ENCODE measurements at regions not wholly inside any gene's neighbourhood (a gene's known extent, or its start where the extent isn't known, plus 50 kb on each side); places are given as distances from the start of the nearest gene placed in this dataset.
"Not testable (repeated sequence)": the region's sequence is repeated elsewhere in the genome, so short reads cannot be mapped to it uniquely, and the experiment has no call there.

DNA sequence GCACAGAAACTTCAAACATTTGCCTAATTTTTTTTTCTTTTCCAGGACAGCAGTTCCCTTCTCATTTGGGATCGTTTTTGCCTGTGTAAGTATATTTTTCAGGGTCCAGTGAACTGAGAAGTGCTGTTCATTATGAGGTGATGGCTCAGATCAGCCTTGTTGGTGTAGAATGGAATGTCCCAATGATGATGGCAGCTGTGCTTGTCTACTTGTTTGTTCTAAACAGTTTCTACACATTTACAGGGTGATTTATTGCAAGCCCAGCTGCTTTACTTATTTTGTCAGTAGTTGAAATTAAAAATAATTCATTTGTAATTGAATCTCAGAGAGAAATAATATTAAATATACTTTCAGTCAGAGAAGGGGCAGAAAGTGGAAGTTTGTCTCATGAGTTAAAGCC lies 337.6 kb upstream of the SEMA6A start:
- DNase-seq, result no peak

DNA sequence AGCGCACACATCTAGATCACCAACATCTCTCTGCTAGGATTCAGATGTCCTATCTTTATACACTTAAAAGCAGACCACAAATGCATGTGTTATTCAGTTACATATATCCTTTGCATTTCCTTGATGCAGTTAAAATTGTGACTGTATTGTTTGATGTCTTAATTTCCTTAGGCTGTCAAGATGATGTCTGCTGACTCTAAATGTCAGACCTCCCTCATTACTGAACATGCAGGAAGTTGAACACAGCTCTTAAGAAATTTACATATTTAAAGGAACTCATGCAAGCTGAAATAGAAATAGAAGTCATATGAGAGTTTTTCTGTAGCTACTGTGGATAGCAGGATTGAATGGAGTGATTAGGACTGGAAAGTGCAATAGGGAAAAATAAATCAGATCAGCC lies 336.5 kb upstream of the SEMA6A start:
- DNase-seq, result no peak

DNA sequence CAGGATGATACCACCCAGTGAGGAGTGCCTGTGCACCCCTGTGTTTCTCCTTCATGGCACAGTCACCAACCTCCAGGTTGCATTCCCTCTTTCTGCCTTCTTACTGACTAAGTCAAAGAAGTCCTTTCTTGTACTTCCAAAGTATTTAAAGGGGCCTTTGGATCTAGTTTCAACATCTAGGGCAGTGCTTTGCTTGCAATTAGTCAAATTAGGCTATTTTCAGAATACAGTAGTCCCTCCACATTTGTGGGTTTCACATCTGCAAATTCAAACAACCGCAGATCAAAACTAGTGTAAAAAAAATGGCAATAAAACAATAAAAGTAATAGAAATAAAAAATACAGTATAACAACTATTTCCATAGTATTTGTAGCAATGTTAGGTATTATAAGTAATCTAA lies 333.9 kb upstream of the SEMA6A start:
- no peak for DNase-seq

DNA sequence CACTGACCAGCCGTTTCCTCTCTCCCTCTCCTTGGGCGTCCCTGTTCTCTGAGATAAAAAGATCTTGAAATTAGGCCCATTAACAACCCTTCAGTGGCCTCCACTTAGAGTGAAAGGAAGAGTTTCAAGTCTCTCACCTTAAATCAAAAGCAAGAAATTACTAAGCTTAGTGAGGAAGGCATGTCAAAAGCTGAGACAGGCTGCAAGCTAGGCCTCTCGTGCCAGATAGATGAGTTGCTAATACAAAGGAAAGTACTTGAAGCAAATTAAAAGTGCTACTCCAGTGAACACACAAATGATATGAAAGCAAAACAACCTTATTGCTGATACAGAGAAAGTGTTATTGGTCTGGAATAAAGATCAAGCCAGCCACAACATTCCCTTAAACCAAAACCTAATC lies 331.3 kb upstream of the SEMA6A start:
- DNase-seq, result no peak

DNA sequence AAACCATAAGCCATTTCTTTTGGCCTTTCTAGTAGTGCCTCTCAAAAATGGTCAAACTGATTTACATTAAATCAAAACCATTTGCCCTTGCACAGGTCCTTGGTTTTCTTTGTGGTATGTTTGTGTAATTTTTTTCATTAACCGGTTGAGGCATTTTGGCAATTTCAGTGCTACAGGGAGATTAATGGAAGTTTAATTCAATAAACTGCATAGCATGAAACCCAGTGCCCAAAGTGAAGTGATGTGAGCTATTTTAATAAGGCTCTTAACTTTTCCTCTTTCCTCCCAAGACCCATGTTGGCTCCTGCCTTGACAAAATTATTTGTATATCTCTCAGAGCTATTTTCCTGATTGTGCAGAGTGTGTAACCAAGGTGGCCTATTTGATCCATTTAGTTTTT lies 326.2 kb upstream of the SEMA6A start:
- DNase-seq, result no peak

DNA sequence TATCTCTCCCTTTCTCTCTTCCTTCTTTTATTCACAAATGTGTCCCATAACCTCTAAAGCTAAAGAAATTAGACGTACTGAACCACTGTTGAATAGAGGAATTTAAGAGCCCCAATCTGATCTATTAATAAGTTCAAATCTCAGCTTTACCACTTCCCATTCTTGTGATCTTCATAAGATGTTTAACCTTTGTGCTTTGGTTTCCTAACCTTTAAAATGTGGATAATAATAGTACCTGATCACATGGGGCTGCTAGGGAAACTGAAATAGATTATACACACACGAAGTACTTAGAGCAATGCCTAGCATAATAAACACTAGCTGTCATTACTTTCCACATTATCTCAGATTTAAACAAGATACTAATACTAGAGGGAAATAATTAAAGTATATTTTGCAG lies 324.3 kb upstream of the SEMA6A start:
- DNase-seq, result no peak

DNA sequence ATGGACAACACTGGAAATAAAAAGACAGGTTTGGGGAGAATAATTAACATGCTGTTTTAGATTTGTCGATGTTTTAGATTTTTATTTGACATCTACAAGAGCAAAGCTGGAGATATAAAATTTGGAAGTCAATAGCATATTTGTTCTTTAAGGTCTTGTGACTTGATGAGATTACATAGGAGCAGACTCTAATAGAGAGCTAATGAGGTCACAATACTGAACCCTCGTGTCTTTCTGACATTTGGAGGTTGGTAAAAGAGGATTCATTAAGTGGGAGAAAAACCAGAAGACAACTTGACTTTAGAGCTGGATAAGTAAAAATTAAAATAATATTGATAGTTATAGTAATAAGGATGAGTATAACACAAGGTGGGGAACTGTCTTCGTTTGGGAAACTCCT lies 322.7 kb upstream of the SEMA6A start:
- DNase-seq, result no peak

DNA sequence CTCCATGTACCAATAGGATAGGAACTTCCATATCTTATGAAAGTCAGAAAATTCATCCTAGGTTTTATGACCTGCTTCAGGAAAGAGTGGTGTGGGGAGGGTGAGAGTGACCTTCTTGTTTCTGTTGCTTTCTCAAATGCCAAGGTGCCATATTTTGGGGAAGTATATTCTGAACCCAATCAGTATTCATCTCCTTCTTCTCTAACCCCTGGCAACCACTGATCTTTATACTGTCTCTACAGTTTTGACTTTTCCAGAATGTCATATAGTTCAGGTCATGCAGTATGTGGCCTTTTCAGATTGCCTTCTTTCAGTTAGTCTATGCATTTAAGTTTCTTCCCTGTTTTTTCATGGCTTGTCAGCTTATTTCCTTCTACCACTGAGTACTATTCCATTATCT lies 321.4 kb upstream of the SEMA6A start:
- no peak for DNase-seq

DNA sequence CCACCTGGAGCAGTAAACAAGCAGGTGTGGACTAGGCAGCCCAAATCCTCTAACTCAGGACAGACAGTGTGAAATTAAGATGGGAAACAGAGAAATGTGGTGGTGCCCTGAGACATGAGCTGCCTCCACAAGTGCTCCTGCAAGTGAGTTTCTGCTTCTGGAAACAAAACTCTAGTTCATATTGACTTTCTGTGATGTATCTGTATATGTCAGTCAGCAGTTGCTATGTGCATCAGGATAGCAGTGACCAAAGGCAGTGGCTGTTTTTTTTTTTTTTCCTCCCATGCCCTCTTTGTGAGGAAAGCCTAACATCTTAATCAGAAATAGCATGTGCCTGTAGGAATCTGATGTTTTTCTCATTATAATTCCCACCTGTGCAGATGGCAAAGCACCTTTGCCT lies 318.4 kb upstream of the SEMA6A start:
- no peak for DNase-seq

DNA sequence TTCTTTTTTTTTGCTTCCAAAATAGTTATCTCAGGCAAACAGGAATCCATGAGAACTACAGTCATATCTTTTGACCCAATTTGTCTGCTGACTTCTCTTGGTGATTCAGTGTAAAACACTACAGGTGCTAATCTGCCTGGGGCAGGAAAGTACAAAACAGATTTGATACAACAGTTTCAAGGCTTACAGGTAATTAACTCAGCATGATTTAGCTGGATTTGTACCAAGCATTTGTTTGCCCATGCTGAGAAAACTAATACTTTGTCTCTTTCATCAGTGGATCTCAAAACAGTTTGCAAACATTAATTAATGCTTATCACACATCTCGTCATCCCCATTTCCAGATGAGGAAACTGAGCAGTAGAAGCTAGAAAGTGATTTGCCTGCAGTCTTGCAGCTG lies 312.5 kb upstream of the SEMA6A start:
- no peak for DNase-seq

DNA sequence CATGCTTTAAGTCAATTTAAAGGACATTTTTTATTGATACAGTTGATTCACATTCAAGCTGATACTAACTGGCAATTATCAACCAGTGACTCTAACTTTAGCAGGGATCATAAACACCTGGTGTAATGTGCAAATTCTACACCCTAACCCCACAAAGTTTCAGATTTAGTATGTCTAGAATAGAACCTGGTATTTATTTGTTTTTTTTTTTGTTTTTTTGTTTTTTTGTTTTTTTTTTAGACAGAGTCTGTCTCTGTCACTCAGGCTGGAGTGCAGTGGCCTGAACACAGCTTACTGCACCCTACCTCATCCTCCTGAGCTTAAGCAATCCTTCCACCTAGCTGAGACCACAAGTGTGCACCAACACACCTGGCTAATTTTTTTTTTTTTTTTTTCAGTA lies 311.2 kb upstream of the SEMA6A start:
- DNase-seq, result no peak

DNA sequence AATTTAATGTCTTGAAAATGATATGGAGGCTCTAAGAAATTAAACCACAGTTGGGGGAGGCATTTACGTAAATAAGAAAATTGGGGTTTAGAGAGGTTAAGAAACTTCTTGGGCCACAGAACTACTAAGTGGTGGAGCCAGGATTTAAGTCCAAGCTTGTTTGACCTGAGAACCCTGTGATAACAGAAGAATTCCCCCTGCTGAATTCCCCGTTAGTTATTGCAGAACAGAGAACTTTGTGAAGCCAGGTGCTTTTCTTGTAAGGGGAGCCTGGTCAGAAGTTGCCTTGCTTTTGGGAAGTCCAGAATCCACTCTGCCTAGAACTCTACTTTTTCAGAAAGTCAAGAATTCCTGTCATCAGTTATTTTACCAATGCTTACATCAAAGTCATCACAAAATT lies 309.3 kb upstream of the SEMA6A start:
- no peak for DNase-seq

DNA sequence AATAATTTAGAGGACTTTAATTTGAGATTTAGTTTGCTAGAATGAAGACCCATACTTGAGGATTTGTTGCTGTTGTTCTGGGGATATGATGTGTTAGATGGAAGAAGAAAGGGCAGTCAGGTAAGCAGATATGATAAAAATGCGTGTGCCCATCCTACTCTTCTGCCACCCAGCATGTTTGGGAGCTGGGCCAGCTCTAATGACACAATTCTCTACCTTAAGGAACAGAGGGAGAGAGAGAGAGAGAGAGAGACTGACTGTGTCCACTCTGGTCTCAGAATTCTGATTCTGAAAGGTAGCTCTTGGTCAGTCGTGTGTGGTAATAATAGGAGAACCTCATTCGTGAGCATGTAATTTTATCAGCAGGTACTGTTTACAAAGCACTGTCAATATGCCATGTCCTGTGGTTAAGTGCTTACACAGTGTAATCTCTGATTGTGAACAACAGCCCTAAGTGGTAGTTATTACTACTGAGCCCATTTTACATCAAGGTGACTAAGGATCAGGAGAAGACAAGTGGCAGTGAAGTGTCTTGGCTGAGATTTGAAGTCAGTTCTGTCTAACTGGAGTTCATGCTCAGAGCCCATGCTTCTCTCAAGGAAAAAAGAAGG lies 307.4 kb upstream of the SEMA6A start:
- DNase-seq, result no peak

DNA sequence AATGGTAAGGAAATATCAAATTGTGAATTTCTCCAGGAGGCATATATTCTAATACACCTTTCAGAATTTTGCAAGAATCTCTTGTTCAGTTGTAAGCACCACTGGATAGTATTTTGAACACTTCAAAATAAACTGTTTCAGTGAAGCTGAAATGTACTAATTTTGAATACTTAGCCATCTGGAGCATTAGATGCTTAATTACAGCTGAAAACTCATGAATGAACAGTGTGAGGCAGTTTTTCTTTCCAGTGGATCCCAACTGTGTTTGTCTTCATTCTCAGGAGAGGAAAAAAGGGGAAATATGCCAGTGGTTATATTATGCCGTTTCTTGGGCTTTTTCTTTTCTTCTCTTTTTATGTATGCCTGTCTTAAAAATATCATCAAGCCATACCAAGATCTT lies 306.0 kb upstream of the SEMA6A start:
- no peak for DNase-seq

DNA sequence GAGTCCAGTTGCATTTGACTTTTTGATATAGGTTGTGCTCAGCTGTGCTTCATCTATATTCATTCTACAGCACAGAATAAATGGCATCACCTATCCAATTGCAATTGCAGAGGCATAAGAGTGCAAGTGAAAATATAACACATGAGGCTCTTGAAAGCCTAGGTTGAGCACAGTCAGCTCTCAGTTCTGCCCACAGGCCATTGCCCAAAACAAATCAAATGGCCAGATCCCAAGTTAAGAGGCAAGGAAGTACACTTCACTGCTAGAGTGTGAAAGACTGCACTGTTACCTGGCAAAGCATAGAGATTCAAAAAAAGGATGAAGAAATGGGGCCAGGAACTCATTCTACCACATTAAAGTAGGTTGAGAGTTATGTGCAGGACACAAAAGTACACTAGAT lies 305.5 kb upstream of the SEMA6A start:
- DNase-seq, result no peak

DNA sequence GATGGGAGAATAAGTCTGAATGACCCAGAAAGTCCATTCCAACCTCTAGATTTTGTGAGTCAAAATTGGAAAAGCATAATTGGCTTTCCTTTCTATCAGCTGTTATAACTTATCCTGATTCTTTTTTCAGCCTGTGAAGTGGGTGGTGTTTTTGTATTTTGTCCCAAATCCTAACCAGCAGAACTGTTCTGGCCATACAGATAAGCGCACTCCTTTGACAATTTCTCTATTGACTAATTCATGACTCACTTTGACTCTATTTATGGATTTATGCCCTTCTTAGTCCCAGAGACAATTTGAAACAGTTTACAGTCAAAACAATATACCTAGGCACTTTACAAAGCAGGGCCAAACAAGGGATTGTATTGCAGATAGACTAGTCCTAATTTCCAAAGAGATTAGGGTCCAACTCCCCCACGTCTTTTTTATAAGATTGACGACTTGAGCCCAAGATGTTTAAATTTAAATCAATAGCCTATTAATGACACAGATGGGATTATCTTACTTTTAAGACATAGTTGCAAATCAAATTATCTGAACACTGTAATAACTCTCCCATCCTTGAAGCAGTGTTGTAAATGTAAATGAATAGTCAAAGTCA lies 301.7 kb upstream of the SEMA6A start:
- no peak for DNase-seq

DNA sequence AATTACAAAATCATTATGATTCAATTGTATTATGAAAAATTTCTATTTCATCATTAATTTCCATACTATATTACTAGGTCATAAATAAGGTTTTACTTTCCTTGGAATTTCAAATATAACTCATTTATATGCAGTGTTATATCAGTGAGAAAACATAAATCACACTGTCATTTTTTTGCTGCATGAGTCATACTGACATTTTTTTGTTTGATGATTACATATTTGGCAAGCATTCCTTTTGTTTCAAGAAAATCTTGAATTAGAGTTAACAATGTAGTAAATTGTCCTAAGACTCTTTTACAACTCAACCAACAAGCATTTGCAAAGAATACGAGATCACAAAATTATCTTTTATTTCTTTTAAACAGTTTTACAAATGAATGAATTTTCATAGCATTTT lies 298.4 kb upstream of the SEMA6A start:
- DNase-seq, result no peak

DNA sequence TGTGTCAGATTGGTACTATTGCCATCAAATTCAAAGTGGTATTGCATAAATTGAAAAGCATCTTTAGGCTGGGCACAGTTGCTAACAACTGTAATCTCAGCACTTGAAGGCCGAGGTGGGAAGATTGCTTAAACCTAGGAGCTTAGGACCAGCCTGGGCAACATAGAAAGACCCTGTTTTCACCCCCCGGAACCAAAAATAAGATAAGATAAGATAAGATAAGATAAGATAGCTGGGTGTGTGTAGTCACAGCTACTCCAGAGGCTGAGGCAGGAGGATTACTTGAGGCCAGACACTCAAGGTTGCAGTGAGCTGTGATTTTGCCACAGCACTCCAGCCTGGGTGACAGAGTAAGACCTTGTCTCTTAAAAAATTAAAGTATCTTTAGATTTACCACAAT lies 297.9 kb upstream of the SEMA6A start:
- DNase-seq, result no peak

DNA sequence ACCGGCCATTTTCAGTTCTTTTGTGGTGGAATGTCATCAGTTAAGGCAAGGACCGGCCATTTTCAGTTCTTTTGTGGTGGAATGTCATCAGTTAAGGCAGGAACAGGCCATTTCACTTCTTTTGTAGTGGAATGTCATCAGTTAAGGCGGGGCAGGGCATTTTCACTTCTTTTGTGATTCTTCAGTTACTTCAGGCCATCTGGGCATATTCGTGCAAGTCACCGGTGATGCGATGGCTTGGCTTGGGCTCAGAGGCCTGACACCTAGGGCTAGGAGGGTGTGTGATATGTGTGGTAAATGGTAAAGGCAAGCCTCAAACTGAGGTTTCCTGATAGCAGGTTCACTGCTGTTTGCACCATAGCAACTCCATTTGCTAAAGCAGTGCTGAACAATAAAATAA lies 293.2 kb upstream of the SEMA6A start:
- not testable (repeated sequence) for DNase-seq

DNA sequence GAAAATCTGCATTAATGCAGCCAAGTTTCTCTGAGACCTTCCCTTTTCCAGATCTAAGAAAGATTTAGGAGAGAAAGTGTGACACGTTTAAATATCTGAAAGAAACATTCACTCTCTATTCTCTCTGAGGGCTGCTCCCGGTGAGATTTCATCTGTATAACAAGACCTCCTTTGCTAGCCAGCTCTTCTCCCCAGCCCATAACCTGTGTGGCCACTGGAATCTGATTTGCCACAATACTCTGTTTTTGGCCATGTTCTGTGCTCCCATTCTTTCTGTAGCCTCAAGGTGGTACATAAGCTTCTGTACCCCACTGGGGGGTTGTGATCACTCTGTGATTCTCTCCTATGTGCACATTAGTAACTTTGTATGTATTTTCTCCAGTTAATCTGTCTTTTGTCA lies 291.0 kb upstream of the SEMA6A start:
- DNase-seq, result no peak

DNA sequence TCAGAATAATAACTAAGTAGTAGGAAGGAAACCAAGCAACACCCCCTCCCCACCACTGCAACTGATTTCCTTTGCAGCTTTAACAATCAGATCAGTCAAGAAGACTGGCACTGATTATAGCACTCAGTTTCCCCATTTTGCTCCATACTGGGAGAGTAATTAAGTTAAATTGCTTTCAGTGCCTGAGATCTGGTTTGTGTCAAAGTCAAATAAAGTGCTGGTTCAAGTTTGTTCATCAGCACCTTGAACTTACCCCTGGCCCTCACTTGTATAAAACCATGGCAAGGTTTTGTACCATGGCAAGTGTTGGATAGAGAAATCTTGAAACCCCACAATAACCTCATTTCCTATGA lies 290.2 kb upstream of the SEMA6A start:
- DNase-seq, result no peak

DNA sequence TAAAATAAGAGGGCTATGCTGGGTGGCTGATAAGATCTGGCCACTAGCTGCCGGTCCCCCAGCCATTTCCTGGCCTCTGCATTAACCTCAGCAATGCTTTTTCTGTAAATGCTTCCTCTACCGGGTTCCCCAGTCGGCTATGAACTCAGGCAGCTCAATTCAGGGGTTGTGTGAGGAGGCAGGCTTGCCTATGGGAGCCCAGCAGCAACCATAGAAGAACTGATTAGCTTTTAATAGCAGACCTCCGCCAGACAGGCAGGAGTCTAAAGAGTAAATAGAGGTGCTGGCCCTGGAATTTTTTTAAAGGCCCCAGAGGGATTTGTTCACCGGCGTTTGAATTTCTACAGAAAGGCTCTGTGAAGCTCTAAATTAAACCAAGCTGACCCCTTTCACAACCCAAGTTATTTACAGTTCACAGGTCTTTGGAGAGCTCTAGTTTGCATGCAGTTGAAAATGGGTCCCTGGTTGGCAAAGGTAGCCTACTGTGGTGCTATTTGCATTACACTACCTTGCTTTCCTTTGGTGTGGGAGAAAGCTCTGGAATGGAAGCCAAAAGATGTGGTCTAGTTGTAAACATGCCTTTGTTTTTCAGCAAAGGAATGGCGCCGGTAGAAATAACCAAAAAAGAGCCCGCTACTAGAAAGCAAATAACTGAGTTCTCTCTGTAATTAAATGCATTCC lies 289.7 kb upstream of the SEMA6A start:
- DNase-seq, result no peak

DNA sequence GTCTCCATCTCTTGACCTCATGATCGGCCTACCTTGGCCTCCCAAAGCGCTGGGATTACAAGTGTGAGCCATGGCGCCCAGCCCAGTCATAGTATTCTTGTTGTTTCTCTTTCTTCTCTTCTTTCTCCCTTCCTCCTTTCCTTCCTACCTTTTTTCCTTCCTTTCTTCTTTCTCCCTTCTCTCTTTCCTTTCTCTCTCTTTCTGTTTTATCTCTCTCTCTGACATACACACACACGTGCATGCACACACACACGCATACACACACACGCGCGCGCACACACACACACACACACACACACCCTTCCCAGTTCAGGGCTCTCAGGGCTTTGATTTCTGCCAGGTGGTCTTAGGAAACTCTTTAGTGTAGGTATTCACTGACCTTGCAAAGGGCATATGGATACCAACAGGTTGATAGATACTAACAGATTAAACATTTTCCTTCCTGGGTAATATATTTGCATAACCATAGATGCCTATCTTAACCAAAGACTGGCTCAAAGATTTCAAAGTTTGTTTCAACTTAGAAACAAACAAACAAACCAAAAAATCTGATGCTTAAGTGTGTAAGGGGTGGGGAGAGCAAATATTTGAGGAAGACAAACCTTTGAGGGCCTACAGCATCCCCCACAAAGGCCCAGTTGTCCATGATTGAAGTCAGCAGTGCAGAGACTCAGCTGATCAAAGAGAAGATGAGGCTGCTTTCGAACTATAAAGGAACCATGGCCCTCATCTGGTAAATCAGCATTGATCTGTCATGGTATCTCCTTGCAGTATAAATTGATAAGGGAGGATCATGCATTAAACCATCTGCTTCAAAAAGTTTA lies 288.2 kb upstream of the SEMA6A start:
- no peak for DNase-seq

DNA sequence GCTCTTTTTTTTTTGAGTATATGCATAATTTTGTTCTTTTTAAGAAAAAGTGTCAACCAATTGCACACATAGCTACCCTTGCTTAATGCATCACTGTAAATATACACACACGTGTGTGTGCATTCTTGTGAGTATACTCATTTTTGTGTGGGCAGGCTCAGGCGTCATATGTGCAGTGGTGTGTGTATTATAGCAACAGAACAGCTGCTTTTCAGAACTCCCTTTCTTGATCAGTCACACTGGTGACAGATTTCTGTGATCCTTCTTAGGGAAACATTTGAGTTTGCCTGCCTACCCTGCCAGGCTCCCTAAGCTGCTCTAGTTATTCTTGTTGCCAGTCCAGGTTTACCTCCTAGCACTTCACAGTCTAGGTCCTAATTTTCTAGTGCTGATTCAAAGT lies 287.0 kb upstream of the SEMA6A start:
- DNase-seq, result no peak

Data from inflammatory macrophage treated with lipopolysaccharide for 1 hour (primary cell).